ENCODE measurements at regions not wholly inside any gene's neighbourhood (a gene's known extent, or its start where the extent isn't known, plus 50 kb on each side); places are given as distances from the start of the nearest gene placed in this dataset.

- TF ChIP-seq POLR2A (IDR thresholded peaks at IDR 0.05), result no peak
- TF ChIP-seq CTCF (IDR thresholded peaks at IDR 0.05), result no peak
- TF ChIP-seq EP300 (IDR thresholded peaks at IDR 0.05), result no peak
- TF ChIP-seq POLR2AphosphoS5 (IDR thresholded peaks at IDR 0.05), result no peak
These were observed 291.5 kb upstream of the SRRM4 start for GRCh38 chr12:118689793-118690192.
